SU-DHL-6 (cell line): ENCODE measurements at regions not wholly inside any gene's neighbourhood (a gene's known extent, or its start where the extent isn't known, plus 50 kb on each side); places are given as distances from the start of the nearest gene placed in this dataset.

Experiments
- CTCF ChIP-seq: fragments of 200-600 bp; sonication (generic); IDR thresholded peaks from one replicate; pipeline ENCODE4 v1.5.1; 2017; ENCODE audit warnings: antibody characterized with exemption, mild to moderate bottlenecking, low read length, moderate library complexity; ENCODE audit not compliant: insufficient read depth, poor library complexity, severe bottlenecking
- EZH2phosphoT487 ChIP-seq: fragments of 200-600 bp; sonication (generic), shearing (Covaris generic); conservative IDR thresholded peaks from 2 replicates; pipeline ENCODE4 v1.6.1; 2018; ENCODE audit warnings: mild to moderate bottlenecking, antibody characterized with exemption, low read length, moderate library complexity, mixed read lengths

- TF ChIP-seq CTCF (no peak), EZH2phosphoT487 (no peak)
These were observed 102.2 kb upstream of the SNX7 start for GRCh38 chr1:98559291-98559690.
